DOHH2 (cell line): ENCODE measurements at regions not wholly inside any gene's neighbourhood (a gene's known extent, or its start where the extent isn't known, plus 50 kb on each side); places are given as distances from the start of the nearest gene placed in this dataset.
"Not testable (repeated sequence)": the region's sequence is repeated elsewhere in the genome, so short reads cannot be mapped to it uniquely, and the experiment has no call there.

Experiments used
- H3F3A ChIP-seq: fragments of 200-600 bp; sonication (generic), shearing (Covaris generic); 2 replicates; pipeline ENCODE4 v1.6.0; 2016; ENCODE audit warnings: antibody characterized with exemption, mild to moderate bottlenecking; ENCODE audit not compliant: control insufficient read depth, insufficient read depth
- H3K27ac ChIP-seq: fragments of 200-600 bp; sonication (generic); 2 replicates; pipeline ENCODE4 v1.5.1; 2014; ENCODE audit warnings: low read depth, mild to moderate bottlenecking, low read length, moderate library complexity
- H3K27me3 ChIP-seq: fragments of 200-600 bp; sonication (generic); 2 replicates; pipeline ENCODE4 v1.6.1; 2014; ENCODE audit warnings: mild to moderate bottlenecking, low read length, mixed read lengths; ENCODE audit not compliant: control insufficient read depth
- H3K36me3 ChIP-seq: fragments of 200-600 bp; sonication (generic); 2 replicates; pipeline ENCODE4 v1.6.1; 2014; ENCODE audit warnings: mild to moderate bottlenecking, low read length, moderate library complexity, mixed read lengths; ENCODE audit not compliant: control insufficient read depth
- H3K4me1 ChIP-seq: fragments of 200-600 bp; sonication (generic); 2 replicates; pipeline ENCODE4 v1.6.1; 2014; ENCODE audit warnings: mild to moderate bottlenecking, low read length, mixed read lengths; ENCODE audit not compliant: control insufficient read depth
- H3K4me2 ChIP-seq: fragments of 200-600 bp; sonication (generic); 2 replicates; pipeline ENCODE4 v1.6.0; 2014; ENCODE audit warnings: mild to moderate bottlenecking, low read length, moderate library complexity
- H3K4me3 ChIP-seq: fragments of 200-600 bp; sonication (generic); 2 replicates; pipeline ENCODE4 v1.5.1; 2014; ENCODE audit warnings: mild to moderate bottlenecking, low read length, mixed read lengths
- H3K79me2 ChIP-seq: fragments of 200-600 bp; sonication (generic); 2 replicates; pipeline ENCODE4 v1.6.1; 2014; ENCODE audit warnings: mild to moderate bottlenecking, low read length, mixed read lengths; ENCODE audit not compliant: control insufficient read depth
- H3K9me2 ChIP-seq: fragments of 200-600 bp; sonication (generic); replicated peaks from 2 replicates; pipeline ENCODE4 v1.6.1; 2014; ENCODE audit warnings: mild to moderate bottlenecking, low read length, mixed read lengths; ENCODE audit not compliant: control insufficient read depth
- H3K9me3 ChIP-seq: fragments of 200-600 bp; sonication (generic); 2 replicates; pipeline ENCODE4 v1.6.1; 2014; ENCODE audit warnings: antibody characterized with exemption, low read length, mixed read lengths; ENCODE audit not compliant: control insufficient read depth, insufficient read depth
- H4K20me1 ChIP-seq: fragments of 200-600 bp; sonication (generic); 2 replicates; pipeline ENCODE4 v1.6.0; 2014; ENCODE audit warnings: low read depth, mild to moderate bottlenecking, antibody characterized with exemption, low read length, moderate library complexity; ENCODE audit not compliant: control insufficient read depth, insufficient read depth
- CTCF ChIP-seq: fragments of 200-600 bp; sonication (generic); IDR thresholded peaks from one replicate; pipeline ENCODE4 v1.5.1; 2014; ENCODE audit warnings: antibody characterized with exemption, mild to moderate bottlenecking, low read depth, low read length; ENCODE audit not compliant: poor library complexity, severe bottlenecking
- EZH2phosphoT487 ChIP-seq: fragments of 200-600 bp; sonication (generic); IDR thresholded peaks from 2 replicates; pipeline ENCODE4 v1.6.1; 2017; ENCODE audit warnings: borderline replicate concordance, mild to moderate bottlenecking, antibody characterized with exemption, low read length, moderate library complexity, mixed read lengths

GRCh38 chr2:228589115-228589514 lies 407.6 kb upstream of the SPHKAP start:
- no peaks in the 10 kb centered on the region for H3K79me2 ChIP-seq
- H4K20me1 ChIP-seq = no peaks in the 10 kb centered on the region
- H3K4me2 ChIP-seq = no peak overlapping the region
- H3F3A ChIP-seq = no peaks in the 10 kb centered on the region
- no peaks in the 10 kb centered on the region for H3K9me2 ChIP-seq
- H3K9me3 ChIP-seq = no peaks in the 10 kb centered on the region
- no peak overlapping the region for H3K4me3 ChIP-seq
- H3K27me3 ChIP-seq = no peaks in the 10 kb centered on the region
- TF ChIP-seq EZH2phosphoT487 (no peak), CTCF (no peak)
- H3K36me3 ChIP-seq = no peaks in the 10 kb centered on the region
- no peak overlapping the region for H3K27ac ChIP-seq
- no peaks in the 10 kb centered on the region for H3K4me1 ChIP-seq

GRCh38 chr2:228581731-228582130 lies 400.2 kb upstream of the SPHKAP start:
- Histone ChIP-seq H3K4me3 (no peak overlapping the region), H3K9me3 (no peaks in the 10 kb centered on the region), H3K36me3 (no peaks in the 10 kb centered on the region), H3K27ac (no peak overlapping the region), H3K4me2 (no peak overlapping the region), H3K27me3 (no peaks in the 10 kb centered on the region), H3K79me2 (no peaks in the 10 kb centered on the region), H3K4me1 (no peaks in the 10 kb centered on the region), H3F3A (no peaks in the 10 kb centered on the region), H3K9me2 (no peaks in the 10 kb centered on the region), H4K20me1 (no peaks in the 10 kb centered on the region)
- TF ChIP-seq CTCF (no peak), EZH2phosphoT487 (no peak)

- Histone ChIP-seq H3K4me1 (no peaks in the 10 kb centered on the region), H3K36me3 (no peaks in the 10 kb centered on the region), H3K9me3 (no peaks in the 10 kb centered on the region), H3K9me2 (no peaks in the 10 kb centered on the region), H3K4me3 (no peak overlapping the region), H3F3A (no peaks in the 10 kb centered on the region), H4K20me1 (no peaks in the 10 kb centered on the region), H3K79me2 (no peaks in the 10 kb centered on the region), H3K4me2 (no peak overlapping the region), H3K27me3 (no peaks in the 10 kb centered on the region), H3K27ac (no peak overlapping the region)
- no peak for TF ChIP-seq CTCF
- TF ChIP-seq EZH2phosphoT487 = no peak
These were observed 394.4 kb upstream of the SPHKAP start for GRCh38 chr2:228575897-228576296.

- not testable (repeated sequence) for H3F3A ChIP-seq, H3K4me2 ChIP-seq, H3K9me2 ChIP-seq, H4K20me1 ChIP-seq, H3K79me2 ChIP-seq, H3K4me3 ChIP-seq, H3K27ac ChIP-seq, H3K9me3 ChIP-seq, H3K4me1 ChIP-seq, H3K36me3 ChIP-seq, H3K27me3 ChIP-seq
These were observed 386.8 kb upstream of the SPHKAP start for GRCh38 chr2:228568275-228568674.
